NCI-H2196 treated with DMSO at 0.1 percent for 48 hours (cell line): ENCODE measurements at regions not wholly inside any gene's neighbourhood (a gene's known extent, or its start where the extent isn't known, plus 50 kb on each side); places are given as distances from the start of the nearest gene placed in this dataset.

Source experiments
- DNase-seq: peaks from one replicate; lab custom pipeline; 2025; ENCODE audit not compliant: unreplicated experiment; lab: John Stamatoyannopoulos, UW

- no peak for DNase-seq
Observed at GRCh38 chr1:36691374-36691773, 208.7 kb upstream of the CSF3R start.

- no peak for DNase-seq
Observed at GRCh38 chr1:36689992-36690391, 207.3 kb upstream of the CSF3R start.

DNA sequence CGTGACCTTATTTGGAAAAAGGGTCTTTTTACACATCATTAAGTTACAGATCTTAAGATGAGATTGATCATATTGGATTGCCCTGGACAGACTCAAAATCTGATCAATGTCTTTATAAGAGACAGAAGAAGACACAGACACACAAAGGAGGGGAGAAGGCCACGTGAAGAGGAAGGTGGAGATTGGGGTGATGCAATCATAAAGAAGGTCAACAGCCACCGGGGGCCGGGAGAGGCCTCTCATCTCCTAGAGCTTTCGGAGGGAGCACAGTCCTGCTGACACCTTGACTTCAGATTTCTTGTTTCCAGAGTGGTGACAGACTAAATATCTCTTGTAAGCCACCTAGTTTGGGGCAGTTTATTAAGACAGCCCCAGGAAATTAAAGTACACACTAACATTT lies 204.6 kb upstream of the CSF3R start:
- DNase-seq = no peak

- DNase-seq = no peak
Observed at GRCh38 chr1:36675931-36676562, 193.3 kb upstream of the CSF3R start.

DNA sequence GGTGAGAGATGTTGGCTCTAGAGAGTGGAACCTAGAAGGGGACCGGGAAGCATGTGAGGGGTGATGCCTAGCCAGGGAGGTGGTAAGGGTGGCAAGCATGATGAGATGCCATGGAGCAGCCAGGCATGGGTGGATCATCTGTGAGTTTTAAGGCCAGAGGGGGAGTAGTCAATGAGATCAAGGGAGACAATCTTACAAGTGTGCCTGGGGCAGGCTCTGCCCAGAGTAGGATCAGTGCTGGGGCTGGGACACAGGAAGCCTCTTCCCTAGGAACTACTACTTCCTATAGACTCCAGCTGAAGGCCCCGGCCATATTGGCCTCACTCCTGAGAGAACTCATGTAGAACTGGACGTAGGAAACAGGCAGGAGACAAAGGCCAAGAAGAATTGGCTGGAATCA lies 192.4 kb upstream of the CSF3R start:
- DNase-seq = no peak

DNA sequence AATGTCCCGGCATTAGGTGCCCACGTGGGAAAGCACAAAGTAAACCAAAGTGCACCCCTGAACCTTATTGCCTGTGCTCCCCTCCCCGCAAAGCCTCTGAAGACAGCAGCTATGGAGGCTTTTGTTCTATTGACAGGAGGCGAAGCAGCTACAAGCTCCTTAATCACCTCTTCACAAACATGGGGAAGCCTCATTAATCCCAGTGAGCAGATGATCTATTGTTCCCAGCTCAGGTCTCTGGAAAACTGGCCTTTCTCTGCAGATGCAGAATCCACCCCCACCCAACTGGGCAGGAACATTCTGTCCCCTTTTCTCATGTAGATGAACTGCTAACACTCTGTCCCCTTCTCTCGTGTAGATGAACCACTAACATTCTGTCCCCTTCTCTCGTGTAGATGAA lies 190.5 kb upstream of the CSF3R start:
- DNase-seq = no peak

- DNase-seq = no peak
Observed at GRCh38 chr1:36669262-36669661, 186.5 kb upstream of the CSF3R start.

DNA sequence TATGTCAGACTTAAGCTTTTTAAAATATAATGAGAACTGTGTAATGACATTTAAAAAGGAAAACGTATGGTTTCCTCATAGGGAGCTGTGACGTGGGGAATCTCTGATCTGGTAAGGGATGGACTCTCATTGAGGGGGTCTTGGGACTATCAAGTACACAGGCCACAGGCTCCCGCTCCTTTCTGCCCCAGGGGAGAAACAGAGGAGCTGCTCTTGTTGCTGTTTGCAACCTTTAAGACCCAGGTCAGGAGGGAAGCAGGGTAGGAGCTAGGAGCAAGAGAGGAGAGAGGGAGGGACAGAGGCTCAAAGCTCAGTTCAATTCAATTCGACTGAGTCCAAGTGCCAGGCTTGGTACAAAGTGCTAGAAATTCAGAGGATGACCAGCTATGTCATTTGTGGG lies 185.1 kb upstream of the CSF3R start:
- DNase-seq = no peak

GRCh38 chr1:36667256-36667655 lies 184.5 kb upstream of the CSF3R start:
- no peak for DNase-seq

DNA sequence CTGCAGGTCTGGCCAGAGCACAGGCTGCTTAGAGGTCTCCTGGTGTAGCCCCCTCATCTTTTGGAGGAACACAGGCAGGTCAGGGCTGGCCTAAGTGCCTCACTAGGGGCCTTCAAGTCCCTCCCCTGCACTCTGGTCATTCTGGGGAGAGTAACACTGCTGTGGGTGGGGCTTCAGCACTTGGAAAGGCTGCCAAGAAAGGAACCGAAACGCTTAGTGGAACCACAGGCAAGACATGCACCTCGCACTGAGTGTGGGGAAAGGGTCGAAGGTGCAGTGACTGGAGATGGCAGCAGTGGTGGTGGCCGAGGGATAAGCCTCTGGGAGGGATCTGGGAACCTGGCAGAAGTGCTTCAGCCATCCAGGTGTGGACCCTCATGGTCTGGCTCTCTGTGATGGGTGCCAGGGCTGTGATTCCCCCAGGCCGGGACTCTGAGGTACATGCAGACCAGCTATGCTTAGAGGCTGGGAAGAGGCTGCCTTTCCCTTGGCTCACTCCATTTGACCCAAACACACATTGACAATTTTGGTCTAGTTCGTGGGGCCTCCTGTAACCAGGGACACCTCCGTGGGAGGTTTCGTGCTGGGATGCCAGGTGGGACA lies 182.9 kb upstream of the CSF3R start:
- no peak for DNase-seq

DNA sequence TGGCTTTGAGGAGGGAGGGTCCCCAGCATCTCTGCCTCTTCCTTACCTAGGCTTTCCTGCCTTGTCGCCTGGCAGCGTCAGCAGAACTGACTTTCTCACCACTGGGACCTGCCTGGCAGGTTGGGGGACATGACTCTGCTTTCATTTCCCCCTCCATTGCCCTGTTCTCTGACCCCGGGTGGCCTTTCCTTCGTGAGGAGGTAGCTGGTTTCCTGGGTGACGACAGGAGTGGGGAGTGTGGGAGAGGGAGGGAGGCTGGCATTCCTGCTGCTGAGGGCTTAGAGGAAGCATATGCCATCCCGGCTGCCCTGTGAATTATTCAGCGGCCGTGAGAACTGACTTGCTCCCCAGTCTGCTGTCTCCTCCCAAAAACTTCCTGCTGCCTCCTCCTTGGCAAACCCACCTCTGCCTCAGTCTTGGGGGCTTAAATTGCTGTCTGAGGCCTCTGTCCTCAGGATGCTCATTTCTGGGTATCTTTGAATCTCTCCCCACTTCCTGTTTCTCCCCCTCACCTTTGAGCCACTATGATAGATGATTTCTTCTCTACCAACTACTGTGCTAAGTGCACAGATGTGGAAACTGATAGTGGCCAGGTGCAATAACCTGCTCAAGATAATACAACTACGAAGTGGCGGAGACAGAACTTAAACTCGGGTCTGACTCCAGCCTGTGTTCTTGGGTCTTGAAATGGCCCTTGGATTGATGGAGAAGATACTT lies 182.0 kb upstream of the CSF3R start:
- no peak for DNase-seq

DNA sequence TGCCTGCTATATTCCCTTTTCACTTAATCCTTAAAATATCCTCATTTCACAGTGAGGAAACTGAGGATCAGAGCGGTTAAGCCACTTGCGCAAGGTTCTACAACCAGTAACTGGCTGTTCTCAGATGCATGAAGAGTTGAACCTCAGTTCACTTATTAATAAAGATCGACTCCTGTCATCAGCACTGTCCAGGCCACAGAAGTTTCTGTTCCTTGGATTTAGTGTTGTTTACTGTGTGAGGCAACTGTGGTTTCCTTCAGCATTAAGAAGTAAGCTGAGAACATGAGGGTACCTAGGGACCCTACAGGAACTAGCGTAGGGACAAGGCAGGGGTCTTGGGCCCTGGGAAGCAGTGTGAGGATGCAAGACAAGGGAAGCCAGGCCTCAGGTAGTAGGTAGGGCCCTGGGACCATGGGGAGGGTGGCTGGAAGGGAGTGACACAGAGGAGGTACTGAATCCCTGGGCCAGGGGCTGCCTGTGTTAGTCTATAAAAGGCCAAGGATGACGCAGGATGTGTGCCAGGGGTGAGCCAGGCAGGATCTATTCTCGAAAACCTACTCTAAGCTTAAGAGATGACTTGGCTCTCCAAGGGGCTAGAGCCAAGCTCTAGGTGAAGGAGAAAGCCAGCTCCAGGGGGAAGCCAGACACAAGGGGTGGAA lies 181.2 kb upstream of the CSF3R start:
- DNase-seq = no peak

DNA sequence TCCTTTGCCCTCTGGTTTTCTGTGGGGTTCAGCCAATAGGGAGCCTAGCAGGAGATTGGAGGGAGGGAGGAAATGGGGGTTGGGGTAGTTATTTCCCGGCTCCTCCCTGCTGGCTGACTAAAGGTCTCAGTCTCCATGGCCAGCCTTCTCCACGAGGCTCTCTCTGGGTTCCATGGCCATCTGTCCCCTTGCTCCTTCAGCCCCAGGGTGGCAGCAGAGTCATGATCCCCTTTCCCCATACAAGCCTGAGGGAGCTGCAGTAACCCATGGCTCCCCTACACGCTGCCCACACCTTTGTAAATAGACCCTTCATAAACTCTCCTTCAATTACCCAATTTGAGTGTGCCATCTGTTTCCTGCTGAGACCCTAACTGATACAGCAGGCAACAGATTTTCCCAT lies 176.1 kb upstream of the CSF3R start:
- no peak for DNase-seq

- no peak for DNase-seq
Observed at GRCh38 chr1:36657826-36658225, 175.1 kb upstream of the CSF3R start.

GRCh38 chr1:36656838-36657237 lies 174.1 kb upstream of the CSF3R start:
- no peak for DNase-seq

DNA sequence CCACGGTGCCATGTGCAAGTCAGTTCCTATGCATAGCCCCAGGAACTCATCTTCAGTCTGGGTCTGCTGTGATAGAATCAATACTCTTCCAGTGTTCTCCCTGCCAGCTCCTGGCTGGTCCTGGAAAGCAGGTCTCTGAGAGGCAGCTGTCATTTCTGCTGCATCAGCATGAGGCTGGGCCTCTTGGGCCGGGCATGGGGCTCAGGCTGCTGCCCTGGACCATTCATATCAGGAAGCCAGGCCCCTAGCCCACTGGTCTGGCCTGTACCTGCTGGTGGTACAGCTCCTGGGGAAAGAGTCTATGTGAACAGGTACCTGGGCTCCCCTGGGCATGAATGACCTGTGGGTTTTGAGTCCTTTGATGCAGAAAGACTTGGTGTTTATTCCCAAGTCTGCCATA lies 173.6 kb upstream of the CSF3R start:
- DNase-seq = no peak

- DNase-seq = no peak
Observed at GRCh38 chr1:36654586-36654985, 171.9 kb upstream of the CSF3R start.

- no peak for DNase-seq
Observed at GRCh38 chr1:36653850-36654249, 171.1 kb upstream of the CSF3R start.

GRCh38 chr1:36652586-36652985 lies 169.9 kb upstream of the CSF3R start:
- no peak for DNase-seq

DNA sequence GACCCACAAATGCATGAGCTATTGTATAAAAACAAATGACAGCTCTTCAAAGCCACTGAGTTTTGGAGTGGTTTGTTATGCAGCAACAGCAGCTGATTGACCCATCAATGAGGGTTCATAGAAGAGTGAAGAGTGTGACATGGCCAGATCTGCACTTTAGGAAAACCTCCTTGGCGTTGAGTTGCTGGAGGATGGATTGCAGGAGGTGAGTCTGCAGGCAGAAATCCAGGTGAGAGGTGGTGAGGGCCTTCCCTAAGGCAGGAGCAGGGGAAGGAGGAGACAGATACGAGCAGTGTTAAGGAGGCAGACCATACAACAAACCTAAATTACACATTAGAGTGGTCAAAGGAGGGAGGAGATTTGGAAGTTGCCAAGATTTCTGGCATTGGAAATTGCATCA lies 169.3 kb upstream of the CSF3R start:
- DNase-seq = no peak

DNA sequence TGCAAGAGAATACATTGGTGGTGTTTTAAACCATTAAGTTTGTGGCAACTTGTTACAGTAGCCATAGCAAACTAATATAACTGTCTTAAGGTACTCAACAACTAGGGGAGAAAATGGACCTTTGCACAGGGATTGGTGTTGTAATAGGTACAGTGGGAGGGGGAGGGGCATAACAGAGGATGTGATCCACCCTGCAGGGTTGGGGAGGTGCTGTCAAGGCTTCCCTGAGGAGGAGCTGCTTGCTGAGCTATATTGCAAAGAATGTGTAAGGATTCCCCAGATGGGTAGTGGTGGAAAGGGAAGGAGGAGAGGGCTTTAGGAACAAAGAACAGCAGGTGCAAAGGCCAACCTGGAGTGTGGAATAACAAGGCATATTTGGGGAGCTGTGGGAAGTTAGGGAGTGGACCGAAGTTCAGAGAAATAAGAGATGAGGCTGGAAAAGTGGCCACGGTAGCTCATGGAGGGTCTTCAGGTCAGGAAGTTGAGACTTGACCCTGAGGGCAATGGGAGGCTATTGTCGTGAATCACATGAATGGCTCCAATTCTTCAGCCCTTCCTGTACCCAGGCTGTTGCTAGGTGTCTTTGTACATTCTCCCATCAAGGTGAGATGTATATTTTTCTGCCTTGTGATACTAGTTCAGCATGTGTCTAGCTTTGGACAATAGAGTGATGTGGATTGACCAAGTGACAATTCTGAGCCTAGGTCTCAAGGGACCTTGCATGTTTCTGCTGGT lies 168.6 kb upstream of the CSF3R start:
- no peak for DNase-seq
